ENCODE measurements at regions not wholly inside any gene's neighbourhood (a gene's known extent, or its start where the extent isn't known, plus 50 kb on each side); places are given as distances from the start of the nearest gene placed in this dataset.

DNA sequence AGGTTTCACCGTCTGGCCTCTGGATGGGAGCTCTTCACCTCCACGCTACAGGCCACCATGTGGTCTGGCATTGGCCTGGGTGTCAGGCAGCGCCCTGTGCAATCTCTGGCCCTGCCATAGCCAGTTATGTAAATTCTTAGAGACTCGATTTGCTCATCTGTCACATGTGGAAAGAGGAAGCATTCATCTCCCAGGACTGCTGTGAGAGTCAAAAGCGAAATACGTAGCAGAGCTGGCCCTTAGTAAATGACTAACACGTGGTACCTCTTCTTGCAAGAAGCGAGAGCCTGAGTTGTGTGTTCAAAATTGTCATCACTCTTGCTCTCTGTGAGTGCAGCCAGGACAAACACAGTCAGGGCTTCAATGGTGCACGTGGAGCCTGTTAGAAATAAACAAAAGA, 159.0 kb upstream of the BACE2 start:
- Histone ChIP-seq H4K91ac (ENCODE audit: insufficient read length, low read depth, low read length) (no peak overlapping the region), H3K27me3 (ENCODE audit: insufficient read depth, low read length) (no peaks in the 10 kb centered on the region), H2BK20ac (ENCODE audit: low read depth, low read length, poor library complexity, severe bottlenecking) (no peak overlapping the region), H3K23me2 (ENCODE audit: insufficient read length, low read depth, low read length, poor library complexity, severe bottlenecking) (no peaks in the 10 kb centered on the region), H3K23ac (ENCODE audit: insufficient read length, low read depth, low read length) (no peak overlapping the region), H3K27ac (ENCODE audit: insufficient read length, low read depth, low read length) (no peak overlapping the region), H2BK15ac (ENCODE audit: low read depth, low read length) (no peak overlapping the region), H2BK120ac (ENCODE audit: low read depth, low read length, poor library complexity, severe bottlenecking) (no peak overlapping the region), H3K79me2 (ENCODE audit: insufficient read depth, low read length) (no peaks in the 10 kb centered on the region), H4K20me1 (ENCODE audit: control insufficient read depth, insufficient read depth, insufficient read length) (no peaks in the 10 kb centered on the region), H3K14ac (ENCODE audit: insufficient read depth, low read length) (no peak overlapping the region), H2AK5ac (ENCODE audit: insufficient read length, low read length) (no peak overlapping the region), H3K56ac (ENCODE audit: insufficient read length, low read depth, low read length) (no peak overlapping the region), H2AFZ (ENCODE audit: low read length) (no peak overlapping the region), H2BK12ac (ENCODE audit: insufficient read length, low read depth, low read length) (no peak overlapping the region), H2BK5ac (ENCODE audit: insufficient read length, low read length) (no peak overlapping the region), H3K4ac (ENCODE audit: low read depth, low read length) (no peak overlapping the region), H3K9ac (ENCODE audit: extremely low read depth, insufficient read length, low read length) (no peak overlapping the region), H3K9me3 (ENCODE audit: control insufficient read depth, low read depth, low read length) (no peaks in the 10 kb centered on the region), H4K8ac (replicated peaks; ENCODE audit: insufficient read length, low read depth, low read length) (no peak overlapping the region), H3K79me1 (ENCODE audit: insufficient read depth, low read depth, low read length, poor library complexity, severe bottlenecking) (no peaks in the 10 kb centered on the region), H3T11ph (ENCODE audit: low read length) (no peak overlapping the region), H3K4me1 (ENCODE audit: insufficient read depth, low read length) (no peaks in the 10 kb centered on the region), H3K4me2 (ENCODE audit: insufficient read depth, insufficient read length, low read length) (no peak overlapping the region), H4K5ac (ENCODE audit: insufficient read length, low read depth, low read length) (no peak overlapping the region), H3K18ac (ENCODE audit: insufficient read length, low read depth, low read length) (no peak overlapping the region)
- Mint-ChIP-seq H3K27me3 (ENCODE audit: low read depth) (no peaks in the 10 kb centered on the region), H3K9me3 (peaks cover 2 to 5% of the 10 kb centered on the region in 2 experiments), H3K4me3 (no peak overlapping the region), H3K36me3 (ENCODE audit: insufficient read depth in 1 of 3, low read depth in 3 of 3) (no peaks in the 10 kb centered on the region; a peak in 1 of 7 replicates), H3K27ac (no peak overlapping the region), H3K4me1 (peaks cover 0 to 4% of the 10 kb centered on the region in 2 experiments; a peak in 1 of 4 replicates)
- no peak for TF ChIP-seq CTCF (conservative IDR thresholded peaks at IDR 0.05)
- no peak for DNase-seq
- WGBS (ENCODE audit: extremely low coverage, insufficient read length, low lambda C conversion rate), result no CpG with 5 or more reads among the region's 9 CpGs

Measured in H9 (cell line).